ENCODE measurements at regions not wholly inside any gene's neighbourhood (a gene's known extent, or its start where the extent isn't known, plus 50 kb on each side); places are given as distances from the start of the nearest gene placed in this dataset.

DNA sequence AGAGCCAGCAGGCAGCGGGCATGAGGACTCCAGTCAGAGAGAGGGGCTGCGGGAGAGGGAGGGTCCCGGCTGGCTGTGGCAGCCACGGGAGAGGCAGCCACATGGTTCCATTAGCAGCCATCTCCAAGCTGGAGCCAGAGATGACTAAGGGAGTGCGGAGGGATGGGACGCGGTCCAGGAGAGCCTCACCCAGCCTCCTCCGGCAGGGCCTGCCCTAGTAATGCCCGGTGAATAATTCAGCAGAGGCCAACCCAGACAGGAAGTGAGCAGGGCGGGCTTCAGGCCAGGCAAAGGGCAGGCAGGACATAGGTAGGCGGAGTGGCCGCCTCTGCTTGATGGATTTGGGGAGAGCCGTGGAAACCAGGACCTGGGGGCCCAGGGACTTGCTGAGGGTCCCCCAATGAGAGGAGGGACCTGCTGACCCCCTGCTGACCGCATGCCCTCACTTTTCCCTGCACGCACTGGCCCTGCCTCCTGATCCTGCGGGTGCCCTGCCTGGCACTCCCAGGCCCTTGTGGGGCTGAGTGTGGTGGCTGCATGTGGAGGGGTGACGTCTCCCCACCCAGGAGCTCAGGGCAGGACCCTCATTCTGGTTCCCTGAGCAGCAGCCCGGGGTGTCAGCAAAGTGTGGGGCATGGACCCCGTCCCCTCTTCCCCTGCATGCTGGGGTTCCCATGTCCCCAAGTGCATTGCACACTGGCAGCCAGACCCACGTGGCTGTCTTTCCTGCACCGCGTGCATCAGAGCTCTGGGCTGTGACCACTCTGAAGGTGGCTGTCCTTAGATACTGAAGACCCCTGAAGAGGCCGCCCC, 51.8 kb upstream of the SLCO4A1 start:
- TF ChIP-seq POLR2A (IDR thresholded peaks at IDR 0.05) = no peak
- TF ChIP-seq, protein P1, sequence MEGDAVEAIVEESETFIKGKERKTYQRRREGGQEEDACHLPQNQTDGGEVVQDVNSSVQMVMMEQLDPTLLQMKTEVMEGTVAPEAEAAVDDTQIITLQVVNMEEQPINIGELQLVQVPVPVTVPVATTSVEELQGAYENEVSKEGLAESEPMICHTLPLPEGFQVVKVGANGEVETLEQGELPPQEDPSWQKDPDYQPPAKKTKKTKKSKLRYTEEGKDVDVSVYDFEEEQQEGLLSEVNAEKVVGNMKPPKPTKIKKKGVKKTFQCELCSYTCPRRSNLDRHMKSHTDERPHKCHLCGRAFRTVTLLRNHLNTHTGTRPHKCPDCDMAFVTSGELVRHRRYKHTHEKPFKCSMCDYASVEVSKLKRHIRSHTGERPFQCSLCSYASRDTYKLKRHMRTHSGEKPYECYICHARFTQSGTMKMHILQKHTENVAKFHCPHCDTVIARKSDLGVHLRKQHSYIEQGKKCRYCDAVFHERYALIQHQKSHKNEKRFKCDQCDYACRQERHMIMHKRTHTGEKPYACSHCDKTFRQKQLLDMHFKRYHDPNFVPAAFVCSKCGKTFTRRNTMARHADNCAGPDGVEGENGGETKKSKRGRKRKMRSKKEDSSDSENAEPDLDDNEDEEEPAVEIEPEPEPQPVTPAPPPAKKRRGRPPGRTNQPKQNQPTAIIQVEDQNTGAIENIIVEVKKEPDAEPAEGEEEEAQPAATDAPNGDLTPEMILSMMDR (IDR thresholded peaks at IDR 0.05) = no peak

All from uterus (tissue), 2 donors.